Mesendoderm (in vitro differentiated cells): ENCODE measurements at regions not wholly inside any gene's neighbourhood (a gene's known extent, or its start where the extent isn't known, plus 50 kb on each side); places are given as distances from the start of the nearest gene placed in this dataset.

Experiments
- DNase-seq: peaks from one replicate; pipeline ENCODE4 v3.0.0; 2013
- H2AK5ac ChIP-seq: 2 replicates; pipeline ENCODE4 v1.6.1; 2013; ENCODE audit warnings: low read length, inconsistent platforms
- H2BK120ac ChIP-seq: 2 replicates; pipeline ENCODE4 v1.6.1; 2013; ENCODE audit warnings: low read depth, mild to moderate bottlenecking, low read length, moderate library complexity, mixed read lengths
- H2BK15ac ChIP-seq: replicated peaks from 2 replicates; pipeline ENCODE4 v1.6.1; 2013; ENCODE audit warnings: low read depth, mild to moderate bottlenecking, moderate library complexity
- H2BK5ac ChIP-seq: 2 replicates; pipeline ENCODE4 v1.6.1; 2013; ENCODE audit warnings: low read length, inconsistent platforms
- H3K18ac ChIP-seq: 2 replicates; pipeline ENCODE4 v1.6.1; 2013; ENCODE audit warnings: mild to moderate bottlenecking, low read length, mixed read lengths
- H3K23ac ChIP-seq: one replicate; pipeline ENCODE4 v1.6.1; 2013; ENCODE audit warnings: low read length
- H3K27ac ChIP-seq: 2 replicates; pipeline ENCODE4 v1.5.1; 2013; ENCODE audit warnings: low read depth, mild to moderate bottlenecking, inconsistent platforms, low read length, moderate library complexity
- H3K27me3 ChIP-seq: 2 replicates; pipeline ENCODE4 v1.6.1; 2013; ENCODE audit warnings: low read length, control low read depth, mild to moderate bottlenecking, inconsistent platforms; ENCODE audit not compliant: insufficient read depth, poor library complexity
- H3K36me3 ChIP-seq: 2 replicates; pipeline ENCODE4 v1.6.1; 2013; ENCODE audit warnings: low read length, inconsistent platforms; ENCODE audit not compliant: control insufficient read depth, insufficient read depth
- H3K4ac ChIP-seq: one replicate; pipeline ENCODE4 v1.6.1; 2013; ENCODE audit warnings: low read depth, mild to moderate bottlenecking, low read length, moderate library complexity
- H3K4me1 ChIP-seq: 2 replicates; pipeline ENCODE4 v1.6.1; 2013; ENCODE audit warnings: low read depth, low read length, inconsistent platforms; ENCODE audit not compliant: control insufficient read depth
- H3K4me2 ChIP-seq: 2 replicates; pipeline ENCODE4 v1.6.1; 2013; ENCODE audit warnings: low read length
- H3K4me3 ChIP-seq: 2 replicates; pipeline ENCODE4 v1.5.1; 2013; ENCODE audit warnings: mild to moderate bottlenecking, low read length
- H3K56ac ChIP-seq: one replicate; pipeline ENCODE4 v1.6.1; 2013; ENCODE audit warnings: low read length
- H3K79me1 ChIP-seq: 2 replicates; pipeline ENCODE4 v1.6.1; 2013; ENCODE audit warnings: low read length, inconsistent platforms
- H3K79me2 ChIP-seq: 2 replicates; pipeline ENCODE4 v1.6.1; 2013; ENCODE audit warnings: mild to moderate bottlenecking, low read length; ENCODE audit not compliant: control insufficient read depth, insufficient read depth
- H3K9ac ChIP-seq: 2 replicates; pipeline ENCODE4 v1.6.1; 2013; ENCODE audit warnings: low read length, inconsistent platforms
- H4K5ac ChIP-seq: one replicate; pipeline ENCODE4 v1.6.1; 2013; ENCODE audit warnings: low read length
- H4K8ac ChIP-seq: one replicate; pipeline ENCODE4 v1.6.1; 2013; ENCODE audit warnings: low read depth, mild to moderate bottlenecking, control low read depth, low read length, moderate library complexity
- WGBS: extraction: QIAGEN DNeasy Blood & Tissue Kit; methylation state at CpG from one replicate; pipeline ENCODE4 v1.1.7; 2013; ENCODE audit warnings: low lambda C conversion rate, missing lambda C conversion rate; ENCODE audit not compliant: insufficient coverage; ENCODE audit errors: extremely low coverage; 5-methylcytosine and 5-hydroxymethylcytosine counted together

DNA sequence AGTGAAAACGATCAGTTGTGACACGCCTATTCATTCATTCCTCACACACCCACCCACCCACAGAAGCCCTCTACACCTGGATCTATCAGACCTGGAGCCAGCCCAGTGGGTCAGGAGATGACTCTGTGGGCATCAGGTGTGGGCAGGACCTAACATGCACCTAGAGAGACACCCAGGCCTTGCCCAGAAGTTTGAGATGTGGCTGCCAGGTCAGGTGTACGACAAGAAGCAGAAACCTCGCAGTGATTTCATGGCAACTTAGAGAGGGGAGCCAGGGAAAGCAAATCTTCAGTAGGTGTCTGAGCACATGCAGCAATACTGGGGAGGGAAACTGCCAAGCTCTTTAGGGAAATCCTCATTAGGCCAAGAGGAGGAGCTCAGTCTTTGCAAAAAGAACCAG is 264.7 kb upstream of the ROPN1 start:
- Histone ChIP-seq H3K27ac (no peak overlapping the region), H2BK5ac (no peak overlapping the region), H3K27me3 (peaks cover 2% of the 10 kb centered on the region), H3K36me3 (no peaks in the 10 kb centered on the region), H3K4me1 (peaks cover 9% of the 10 kb centered on the region), H2BK120ac (no peak overlapping the region), H3K23ac (no peak overlapping the region), H3K9ac (no peak overlapping the region), H3K79me1 (no peaks in the 10 kb centered on the region), H3K18ac (peak overlapping the region; percentile 61), H3K79me2 (no peaks in the 10 kb centered on the region), H3K56ac (peak overlapping the region; percentile 12), H3K4me3 (no peak overlapping the region), H4K8ac (no peak overlapping the region), H3K4me2 (no peak overlapping the region), H4K5ac (no peak overlapping the region), H3K4ac (no peak overlapping the region), H2AK5ac (no peak overlapping the region), H2BK15ac (peak overlapping the region; percentile 47)
- WGBS: no CpG with 5 or more reads among the region's 4 CpGs
- no peak for DNase-seq

DNA sequence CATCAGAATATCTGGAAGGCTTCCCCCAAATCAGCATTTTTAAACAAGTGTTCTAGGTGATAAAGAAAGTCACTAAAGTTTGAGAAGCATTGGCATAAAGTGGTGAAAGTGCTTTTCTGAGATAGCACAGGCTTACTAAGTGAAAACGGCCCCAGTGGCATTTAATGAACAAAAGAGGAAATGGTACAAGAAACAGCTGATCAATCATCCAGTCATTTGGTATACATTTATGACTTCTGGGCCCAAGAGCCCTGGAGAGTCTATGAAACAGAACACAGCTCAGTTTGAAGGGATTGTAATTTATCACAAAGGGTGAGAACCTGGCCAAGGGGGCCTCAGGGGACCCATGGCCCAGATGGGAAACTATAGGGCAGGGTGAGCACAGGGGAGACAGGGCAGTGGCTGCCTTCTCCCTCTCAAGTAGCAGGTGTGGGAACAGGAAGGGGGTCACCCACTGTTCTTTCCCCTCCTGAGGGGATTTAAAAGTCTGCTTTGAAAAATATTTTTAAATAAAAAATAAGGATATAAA is 265.5 kb upstream of the ROPN1 start:
- DNase-seq: no peak
- peak overlapping the region; percentile 96 for H2BK15ac ChIP-seq
- no peak overlapping the region for H4K8ac ChIP-seq
- no peak overlapping the region for H2BK5ac ChIP-seq
- H3K23ac ChIP-seq: no peak overlapping the region
- no peak overlapping the region for H2BK120ac ChIP-seq
- H4K5ac ChIP-seq: no peak overlapping the region
- no peak overlapping the region for H3K56ac ChIP-seq
- no peak overlapping the region for H3K18ac ChIP-seq
- peaks cover 2% of the 10 kb centered on the region for H3K27me3 ChIP-seq
- no peak overlapping the region for H2AK5ac ChIP-seq
- H3K79me2 ChIP-seq: no peaks in the 10 kb centered on the region
- WGBS: no CpG with 5 or more reads among the region's 1 CpG
- H3K4me2 ChIP-seq: no peak overlapping the region
- no peak overlapping the region for H3K4ac ChIP-seq
- peaks cover 9% of the 10 kb centered on the region for H3K4me1 ChIP-seq
- no peak overlapping the region for H3K27ac ChIP-seq
- H3K9ac ChIP-seq: no peak overlapping the region
- no peak overlapping the region for H3K4me3 ChIP-seq
- H3K79me1 ChIP-seq: no peaks in the 10 kb centered on the region
- H3K36me3 ChIP-seq: no peaks in the 10 kb centered on the region

DNA sequence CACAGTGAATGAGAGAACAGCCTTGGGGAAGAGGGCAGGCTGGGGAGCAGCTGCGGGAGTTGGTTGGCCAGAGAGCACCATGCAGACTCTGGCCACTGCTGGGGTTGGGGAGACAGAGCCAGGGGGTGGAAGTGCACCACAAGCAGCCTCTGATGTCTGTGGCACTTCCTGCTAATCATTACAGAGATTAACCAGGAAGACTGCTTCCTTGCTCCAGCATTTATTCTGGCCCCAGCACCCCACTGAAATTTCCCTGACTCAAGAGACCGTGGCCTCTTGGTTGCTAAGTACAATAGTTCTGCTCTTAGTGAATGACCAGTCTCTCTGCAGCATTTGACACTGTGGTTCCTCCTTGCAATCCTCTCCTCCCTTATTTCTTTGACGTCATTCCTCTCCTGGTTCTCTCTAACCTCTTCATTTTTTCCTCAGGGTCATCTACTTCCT is 266.2 kb upstream of the ROPN1 start:
- Histone ChIP-seq H3K9ac (no peak overlapping the region), H3K4ac (no peak overlapping the region), H2BK5ac (no peak overlapping the region), H3K4me2 (no peak overlapping the region), H3K23ac (no peak overlapping the region), H3K27me3 (no peaks in the 10 kb centered on the region), H4K5ac (no peak overlapping the region), H3K79me1 (no peaks in the 10 kb centered on the region), H4K8ac (no peak overlapping the region), H3K36me3 (no peaks in the 10 kb centered on the region), H3K4me3 (no peak overlapping the region), H3K27ac (peak overlapping the region; percentile 33), H3K56ac (no peak overlapping the region), H3K79me2 (no peaks in the 10 kb centered on the region), H2AK5ac (no peak overlapping the region), H3K4me1 (peaks cover 8% of the 10 kb centered on the region), H3K18ac (no peak overlapping the region), H2BK120ac (no peak overlapping the region), H2BK15ac (no peak overlapping the region)
- WGBS: no CpG with 5 or more reads among the region's 3 CpGs
- DNase-seq: peak; percentile 72

DNA sequence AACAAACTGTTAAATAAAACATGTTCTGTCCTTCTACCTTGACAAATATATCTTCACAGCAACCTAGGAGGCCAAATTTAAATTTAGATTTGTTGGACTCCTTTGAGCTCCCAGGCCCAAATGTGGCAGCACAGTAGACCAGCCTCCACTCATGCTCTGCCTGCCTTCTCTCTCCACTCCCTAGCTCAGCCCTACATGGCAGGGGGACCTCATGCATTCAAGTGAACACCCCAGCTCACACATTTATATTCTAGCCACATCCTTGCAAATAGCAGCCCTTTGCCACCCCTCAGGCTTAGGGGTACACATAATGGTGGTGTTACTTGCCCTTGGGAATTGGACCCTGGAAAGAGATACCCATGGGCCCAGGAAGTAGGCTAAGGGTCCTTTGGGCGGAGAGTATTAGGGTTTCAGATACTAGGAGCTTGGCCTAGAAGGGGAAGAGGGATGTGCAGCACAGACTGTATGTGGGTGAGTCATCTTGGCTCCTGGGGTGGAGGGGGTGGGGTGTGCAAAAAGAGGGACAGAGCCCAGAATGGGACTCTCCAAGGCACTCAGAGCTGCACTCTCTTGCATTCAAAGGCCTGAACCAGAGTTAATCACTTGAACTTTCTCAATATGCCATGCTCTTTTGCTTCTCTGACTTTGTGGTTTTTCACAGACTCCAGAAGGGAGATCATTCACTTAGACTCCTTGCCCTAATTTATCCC is 268.4 kb upstream of the ROPN1 start:
- Histone ChIP-seq H2BK15ac (no peak overlapping the region), H2BK5ac (no peak overlapping the region), H3K18ac (peak overlapping the region; percentile 54), H3K4me3 (no peak overlapping the region), H3K79me1 (no peaks in the 10 kb centered on the region), H2AK5ac (no peak overlapping the region), H3K36me3 (no peaks in the 10 kb centered on the region), H3K56ac (no peak overlapping the region), H3K27me3 (no peaks in the 10 kb centered on the region), H3K79me2 (no peaks in the 10 kb centered on the region), H3K23ac (no peak overlapping the region), H2BK120ac (no peak overlapping the region), H3K4ac (no peak overlapping the region), H3K9ac (no peak overlapping the region), H4K8ac (no peak overlapping the region), H3K27ac (no peak overlapping the region), H3K4me1 (peaks cover 7% of the 10 kb centered on the region), H3K4me2 (no peak overlapping the region), H4K5ac (no peak overlapping the region)
- no CpG with 5 or more reads among the region's 1 CpG for WGBS
- DNase-seq: peak; percentile 40

DNA sequence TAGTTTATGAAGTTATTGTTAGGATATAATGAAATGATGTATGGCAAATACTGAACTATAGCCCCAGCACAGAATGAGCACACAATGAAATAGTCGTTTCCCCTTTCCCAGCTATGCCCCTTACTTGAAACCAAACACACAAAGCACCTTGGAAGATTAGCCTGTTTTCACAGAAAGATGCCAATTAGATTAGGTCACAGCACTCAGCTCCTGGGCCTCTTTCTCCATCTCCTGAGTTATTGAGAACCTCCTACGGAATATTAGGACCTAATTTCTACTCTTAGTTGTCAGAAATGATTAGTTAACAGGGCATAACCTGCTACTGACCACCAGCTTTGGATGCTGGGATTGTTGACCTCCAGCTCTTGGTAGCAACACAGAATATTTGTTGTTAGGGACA is 269.4 kb upstream of the ROPN1 start:
- Histone ChIP-seq H3K27me3 (no peaks in the 10 kb centered on the region), H3K18ac (no peak overlapping the region), H3K27ac (no peak overlapping the region), H3K4ac (no peak overlapping the region), H2BK5ac (no peak overlapping the region), H4K8ac (no peak overlapping the region), H3K4me1 (peaks cover 7% of the 10 kb centered on the region), H3K23ac (no peak overlapping the region), H3K9ac (no peak overlapping the region), H3K4me2 (no peak overlapping the region), H3K36me3 (no peaks in the 10 kb centered on the region), H2AK5ac (no peak overlapping the region), H2BK15ac (no peak overlapping the region), H4K5ac (no peak overlapping the region), H3K79me2 (no peaks in the 10 kb centered on the region), H3K56ac (no peak overlapping the region), H2BK120ac (peak overlapping the region; percentile 31), H3K79me1 (no peaks in the 10 kb centered on the region), H3K4me3 (no peak overlapping the region)
- DNase-seq: peak; percentile 85
- WGBS: no CpG with 5 or more reads among the region's 2 CpGs

DNA sequence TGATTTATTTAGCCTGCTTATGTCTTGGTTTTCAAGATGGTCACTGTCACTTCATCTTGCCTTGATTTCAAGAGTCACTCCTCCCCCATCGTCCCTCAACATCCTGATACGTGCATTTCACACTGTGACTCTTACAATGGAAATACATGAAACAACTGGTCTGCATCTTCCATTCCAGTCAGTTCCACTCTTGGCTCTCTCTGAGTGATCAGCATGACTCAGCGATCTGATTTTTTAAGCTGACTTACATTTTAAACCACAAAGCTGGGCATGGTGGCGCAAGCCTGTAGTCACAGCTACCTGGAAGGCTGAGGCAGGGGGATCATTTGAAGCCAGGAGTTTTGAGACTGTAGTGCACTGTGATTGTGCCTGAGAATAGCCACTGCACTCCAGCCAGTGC is 271.2 kb upstream of the ROPN1 start:
- no peaks in the 10 kb centered on the region for H3K79me2 ChIP-seq
- no peak overlapping the region for H3K4me2 ChIP-seq
- peak; percentile 61 for DNase-seq
- H3K4me3 ChIP-seq: no peak overlapping the region
- no peak overlapping the region for H4K5ac ChIP-seq
- H3K56ac ChIP-seq: no peak overlapping the region
- no peaks in the 10 kb centered on the region for H3K79me1 ChIP-seq
- H2BK5ac ChIP-seq: no peak overlapping the region
- no peak overlapping the region for H3K18ac ChIP-seq
- no peak overlapping the region for H3K27ac ChIP-seq
- H2BK120ac ChIP-seq: no peak overlapping the region
- peaks cover 2% of the 10 kb centered on the region for H3K4me1 ChIP-seq
- no peaks in the 10 kb centered on the region for H3K36me3 ChIP-seq
- H2BK15ac ChIP-seq: no peak overlapping the region
- H2AK5ac ChIP-seq: no peak overlapping the region
- H3K27me3 ChIP-seq: no peaks in the 10 kb centered on the region
- H3K9ac ChIP-seq: no peak overlapping the region
- H3K4ac ChIP-seq: no peak overlapping the region
- WGBS: no CpG with 5 or more reads among the region's 4 CpGs
- H3K23ac ChIP-seq: no peak overlapping the region
- no peak overlapping the region for H4K8ac ChIP-seq
